GM19238 (cell line): ENCODE measurements at regions not wholly inside any gene's neighbourhood (a gene's known extent, or its start where the extent isn't known, plus 50 kb on each side); places are given as distances from the start of the nearest gene placed in this dataset.
"Not testable (repeated sequence)": the region's sequence is repeated elsewhere in the genome, so short reads cannot be mapped to it uniquely, and the experiment has no call there.

Experiments used
- DNase-seq: peaks from one replicate; pipeline ENCODE4 v3.0.0; 2011; ENCODE audit warnings: low spot score; ENCODE audit not compliant: insufficient read length

DNA sequence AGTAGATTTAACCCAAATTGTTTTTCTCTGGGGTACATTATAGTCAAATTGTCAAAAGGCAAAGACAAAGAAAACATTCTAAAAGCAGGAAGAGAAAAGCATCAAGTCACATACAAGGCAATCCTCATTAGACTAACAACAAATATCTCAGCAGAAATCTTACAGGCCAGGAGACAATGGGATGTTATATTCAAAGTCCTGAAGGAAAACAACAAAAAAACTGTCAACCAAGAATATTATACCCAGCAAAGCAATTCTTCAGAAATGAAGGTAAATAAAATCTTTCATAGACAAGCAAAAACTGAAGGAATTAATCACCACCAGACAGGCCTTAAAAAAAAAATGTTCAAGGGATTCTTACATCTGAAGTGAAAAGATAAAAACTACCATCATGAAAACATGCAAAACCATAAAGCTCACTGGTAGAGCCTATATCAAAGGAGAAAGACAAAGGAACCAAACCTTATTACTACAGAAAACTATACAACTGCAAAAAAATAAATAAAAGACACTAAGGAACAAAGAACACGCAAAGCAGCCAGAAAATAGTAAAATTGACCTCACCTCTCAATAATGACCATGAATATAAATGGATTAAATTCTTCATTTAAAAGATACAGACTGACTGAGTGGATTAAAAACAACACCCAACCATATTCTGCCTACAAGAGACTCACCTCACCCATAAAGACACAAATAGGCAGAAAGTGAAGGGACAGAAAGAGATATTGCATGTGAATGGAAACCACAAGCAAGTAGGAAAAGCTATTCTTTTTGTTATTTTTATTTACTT lies 113.8 kb upstream of the ZC3H11B start:
- DNase-seq, result no peak

DNA sequence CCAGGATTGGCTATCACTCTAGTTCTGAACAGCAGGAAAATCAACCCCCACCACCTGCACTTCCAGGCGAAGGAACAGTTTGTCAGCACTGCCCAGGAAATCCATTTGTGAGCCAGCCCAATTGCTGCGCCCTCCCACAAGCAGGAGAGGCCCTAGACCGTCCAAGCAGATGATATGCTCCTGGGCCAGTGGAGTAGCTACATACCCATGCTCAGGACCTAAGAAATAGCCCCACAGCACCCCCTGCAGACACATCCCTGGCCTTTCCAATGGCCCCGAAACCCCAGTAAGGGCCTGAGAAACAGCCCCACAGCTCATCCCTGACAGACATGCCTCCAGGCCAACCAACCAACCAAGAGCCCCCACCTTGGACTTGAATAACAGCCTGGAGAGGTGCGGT lies 111.5 kb upstream of the ZC3H11B start:
- no peak for DNase-seq

DNA sequence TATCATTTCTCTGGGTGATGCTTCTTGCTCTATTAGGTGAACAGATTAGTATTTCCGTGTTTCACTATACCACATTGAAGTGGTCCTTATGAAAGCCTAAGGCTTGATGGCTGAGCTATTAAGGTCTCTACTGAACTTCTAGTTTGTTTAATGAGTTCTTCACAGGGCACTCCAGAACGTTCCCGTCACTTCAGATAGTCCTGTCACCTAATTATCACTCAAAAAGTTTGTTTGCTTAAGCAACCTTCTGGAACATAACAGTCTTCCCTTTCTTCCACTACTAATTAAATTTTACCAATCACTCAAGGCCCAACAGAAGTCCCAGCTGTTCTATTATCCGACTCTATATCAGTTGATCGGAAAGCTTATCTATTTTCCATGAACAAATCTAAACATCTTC lies 104.6 kb upstream of the ZC3H11B start:
- DNase-seq, result no peak

GRCh38 chr1:219716611-219717114 lies 103.8 kb upstream of the ZC3H11B start:
- no peak for DNase-seq

DNA sequence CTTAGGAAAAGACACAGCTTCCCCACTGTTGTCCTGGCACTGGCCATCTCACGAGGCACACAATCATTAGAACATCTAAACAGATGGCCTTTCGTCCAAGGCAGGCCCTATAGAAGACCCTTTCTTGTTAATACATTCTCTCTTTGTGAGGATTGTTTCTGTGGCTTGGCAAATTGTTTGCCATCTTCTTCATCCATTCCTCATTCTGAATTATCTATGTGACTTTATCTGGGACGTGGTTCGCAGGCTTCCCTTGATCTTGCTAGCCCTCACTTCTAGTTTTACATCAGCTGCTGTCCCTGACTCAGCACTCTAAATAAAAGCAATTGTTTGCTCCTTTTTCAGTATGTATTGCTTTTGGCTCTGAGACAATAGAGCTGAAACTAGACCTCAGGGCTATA lies 101.1 kb upstream of the ZC3H11B start:
- DNase-seq, result no peak

DNA sequence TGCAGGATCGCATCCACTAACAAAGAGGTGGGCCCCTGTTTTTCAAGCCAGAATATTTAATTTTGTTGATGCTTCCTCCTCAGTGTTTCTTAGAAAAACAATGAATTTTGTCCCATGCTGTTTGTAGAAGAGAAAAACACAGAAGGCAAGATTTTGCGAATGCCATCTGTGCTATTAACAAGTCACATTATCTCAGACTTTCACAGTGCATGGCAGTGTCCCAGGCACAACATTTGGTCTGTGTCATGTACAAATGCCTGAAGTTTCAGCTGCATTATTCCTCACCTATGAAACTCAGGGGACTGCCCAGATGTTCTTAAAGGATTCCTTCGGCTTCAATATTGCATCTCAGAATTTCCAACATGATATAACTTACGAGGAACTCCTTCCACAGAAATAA lies 99.6 kb upstream of the ZC3H11B start:
- no peak for DNase-seq

DNA sequence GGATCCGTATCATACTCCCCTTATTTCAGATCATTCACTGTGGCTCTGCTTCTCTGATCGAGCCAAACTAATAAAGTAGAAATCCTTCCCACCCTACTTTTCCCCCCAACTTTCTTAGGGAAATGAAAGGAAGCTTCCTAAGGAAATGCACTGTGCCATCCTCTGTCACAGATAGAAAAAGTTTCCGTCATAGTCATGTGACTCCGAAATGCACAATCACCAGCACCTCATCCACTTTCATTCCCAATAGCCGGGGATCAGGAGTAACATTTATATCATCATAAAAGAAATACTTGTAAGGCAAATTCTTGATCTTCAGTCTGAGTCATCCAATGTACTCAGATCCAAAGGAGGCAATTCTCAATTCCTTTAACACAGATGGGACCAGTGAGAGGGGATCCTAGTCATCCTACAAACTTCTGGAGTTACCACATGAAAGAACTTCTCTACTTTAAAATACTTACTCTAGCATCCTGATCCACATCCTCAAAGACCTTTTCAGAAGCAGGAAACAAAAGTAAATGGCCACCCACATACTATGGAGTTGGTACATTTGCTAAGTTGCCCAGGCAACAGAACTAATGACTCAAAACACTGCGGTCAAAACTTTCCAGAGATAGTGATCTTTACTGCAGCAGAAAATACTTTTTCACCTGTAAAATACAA lies 97.8 kb upstream of the ZC3H11B start:
- DNase-seq, result no peak

GRCh38 chr1:219708919-219709543 lies 96.1 kb upstream of the ZC3H11B start:
- no peak for DNase-seq

- not testable (repeated sequence) for DNase-seq
These were observed 95.0 kb upstream of the ZC3H11B start for GRCh38 chr1:219707885-219708284.

GRCh38 chr1:219704331-219704730 lies 91.4 kb upstream of the ZC3H11B start:
- DNase-seq, result not testable (repeated sequence)

GRCh38 chr1:219703368-219703639 lies 90.4 kb upstream of the ZC3H11B start:
- DNase-seq, result no peak

DNA sequence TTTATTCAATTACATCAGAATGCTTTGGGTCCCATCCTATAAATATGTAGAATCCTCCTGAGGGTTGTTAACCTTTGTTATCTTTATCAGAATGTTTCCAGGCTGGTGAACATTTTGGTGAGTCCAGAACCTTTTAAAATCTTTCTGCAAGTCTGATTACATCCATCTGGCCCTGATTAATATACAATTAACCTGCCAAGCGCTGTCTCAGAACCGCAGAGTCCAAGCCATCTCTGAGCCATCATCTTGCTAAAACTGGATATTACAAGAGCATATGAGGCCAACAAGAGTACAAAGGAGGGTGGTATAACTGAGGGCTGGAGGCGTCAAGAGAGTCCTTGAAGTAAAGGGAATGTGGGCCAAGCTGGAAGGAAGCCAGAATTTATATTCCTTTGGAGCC lies 88.6 kb upstream of the ZC3H11B start:
- no peak for DNase-seq

GRCh38 chr1:219699870-219700269 lies 87.0 kb upstream of the ZC3H11B start:
- DNase-seq, result no peak

GRCh38 chr1:219697682-219698081 lies 84.8 kb upstream of the ZC3H11B start:
- DNase-seq, result no peak

DNA sequence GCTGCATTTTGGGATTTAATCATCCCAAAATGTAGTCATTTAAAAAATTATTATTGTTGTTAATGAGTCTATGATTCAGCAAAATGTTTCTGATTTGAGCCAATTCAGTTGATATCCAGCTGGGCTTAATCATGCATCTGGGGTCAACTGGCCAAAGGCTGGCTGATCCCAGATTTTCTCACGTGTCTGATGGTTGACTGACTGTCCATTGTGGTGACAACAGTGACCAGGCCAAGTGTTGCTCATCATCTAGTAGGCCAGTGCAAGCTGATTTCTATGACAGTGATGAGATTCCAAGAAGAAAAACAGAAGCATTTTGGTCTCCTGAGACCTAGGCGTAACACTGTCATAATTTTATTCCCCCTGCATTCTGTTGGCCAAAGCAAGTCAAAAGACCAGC lies 80.1 kb upstream of the ZC3H11B start:
- DNase-seq, result no peak

DNA sequence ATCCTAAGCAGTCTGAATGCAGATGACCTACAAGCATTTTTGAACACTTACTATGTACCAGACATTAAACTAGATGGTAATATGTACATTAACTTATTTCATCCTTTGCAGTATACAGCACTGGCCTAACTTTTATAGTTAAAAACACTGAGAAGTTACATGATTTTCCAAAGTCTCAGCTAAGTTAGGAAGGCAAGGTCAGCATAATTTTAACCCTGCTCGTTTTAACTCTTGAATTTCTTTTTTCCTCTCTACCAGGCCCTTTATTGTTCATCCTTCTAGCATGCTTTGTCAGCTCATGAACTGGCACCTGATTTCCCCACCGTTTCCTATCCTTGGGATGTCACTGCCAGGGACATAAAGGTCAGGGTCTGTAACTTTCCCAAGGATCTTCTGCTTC lies 76.9 kb upstream of the ZC3H11B start:
- no peak for DNase-seq

GRCh38 chr1:219687779-219688178 lies 74.9 kb upstream of the ZC3H11B start:
- DNase-seq, result no peak

DNA sequence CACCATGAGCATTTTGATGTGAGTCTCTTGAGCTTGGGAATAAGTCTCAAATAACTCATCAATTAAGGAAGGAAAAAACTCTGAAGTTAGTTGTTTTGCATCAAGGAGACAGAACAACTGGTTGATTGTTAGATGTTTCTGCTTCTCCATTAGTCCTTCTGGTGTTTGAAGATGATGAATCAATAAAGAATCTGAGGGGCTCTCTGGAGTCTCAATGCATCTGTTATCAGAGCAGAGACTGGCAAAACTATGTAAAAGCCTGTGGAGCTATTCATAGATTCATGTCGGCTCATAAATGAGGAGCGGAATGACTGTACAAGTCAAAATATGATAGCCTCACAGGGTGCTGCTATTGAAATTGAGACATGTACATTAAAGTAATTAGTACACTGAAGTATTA lies 73.3 kb upstream of the ZC3H11B start:
- DNase-seq, result no peak

GRCh38 chr1:219682788-219683187 lies 69.9 kb upstream of the ZC3H11B start:
- DNase-seq, result no peak

GRCh38 chr1:219681876-219682275 lies 69.0 kb upstream of the ZC3H11B start:
- no peak for DNase-seq

GRCh38 chr1:219676012-219676765 lies 63.3 kb upstream of the ZC3H11B start:
- DNase-seq, result no peak
